Tibial artery (tissue), 4 donors: ENCODE measurements at regions not wholly inside any gene's neighbourhood (a gene's known extent, or its start where the extent isn't known, plus 50 kb on each side); places are given as distances from the start of the nearest gene placed in this dataset.
"Not testable (repeated sequence)": the region's sequence is repeated elsewhere in the genome, so short reads cannot be mapped to it uniquely, and the experiment has no call there.

Experiments used
- DNase-seq, 2 donors: peaks; one replicate each; pipeline ENCODE4 v3.0.0-alpha.2; 2019
- H3K27ac ChIP-seq, 2 donors: fragments of 200-600 bp; sonication (generic) in 1 of 2; 1 replicate in 1 of 2; 2 replicates in 1 of 2; pipeline ENCODE4 v1.5.1; 2018 to 2019; ENCODE audit warnings: mild to moderate bottlenecking in 1 of 2
- H3K27me3 ChIP-seq, 2 donors: fragments of 200-600 bp; sonication (generic) in 1 of 2; one replicate each; pipeline versions ENCODE4 v1.5.1 to v1.6.0; 2016 to 2019
- H3K36me3 ChIP-seq, 3 donors: fragments of 200-600 bp; sonication (generic) in 2 of 3; one replicate each; pipeline ENCODE4 v1.5.1; 2016 to 2019; ENCODE audit warnings: mild to moderate bottlenecking in 2 of 3
- H3K4me1 ChIP-seq, 4 donors: fragments of 200-600 bp; sonication (generic) in 2 of 4; 1 replicate in 3 of 4; 2 replicates in 1 of 4; pipeline ENCODE4 v1.5.1; 2016 to 2019
- H3K4me3 ChIP-seq, 2 donors: fragments of 200-600 bp; sonication (generic) in 1 of 2; 1 replicate in 1 of 2; 2 replicates in 1 of 2; pipeline ENCODE4 v1.5.1; 2018 to 2019; ENCODE audit warnings: mild to moderate bottlenecking in 2 of 2
- H3K9me3 ChIP-seq, 3 donors: fragments of 200-600 bp; sonication (generic) in 1 of 3; one replicate each; pipeline ENCODE4 v1.5.1; 2016 to 2019
- intact Hi-C: fragments of 100-400 bp; cut with DNase I; formaldehyde crosslinking; loops from one replicate; pipeline ENCODE4 v1.15.0; 2023; ENCODE audit warnings: low total_unique reads
- TF ChIP-seq, protein P1 (sequence below), 2 experiments: fragments of 200-600 bp in 1 of 2; fragments of 450-650 bp in 1 of 2; IDR thresholded peaks; one replicate each; pipeline ENCODE4 v1.5.1; 2017 to 2019; ENCODE audit warnings: antibody characterized with exemption in 2 of 2, mild to moderate bottlenecking in 1 of 2, moderate library complexity in 1 of 2

DNA sequence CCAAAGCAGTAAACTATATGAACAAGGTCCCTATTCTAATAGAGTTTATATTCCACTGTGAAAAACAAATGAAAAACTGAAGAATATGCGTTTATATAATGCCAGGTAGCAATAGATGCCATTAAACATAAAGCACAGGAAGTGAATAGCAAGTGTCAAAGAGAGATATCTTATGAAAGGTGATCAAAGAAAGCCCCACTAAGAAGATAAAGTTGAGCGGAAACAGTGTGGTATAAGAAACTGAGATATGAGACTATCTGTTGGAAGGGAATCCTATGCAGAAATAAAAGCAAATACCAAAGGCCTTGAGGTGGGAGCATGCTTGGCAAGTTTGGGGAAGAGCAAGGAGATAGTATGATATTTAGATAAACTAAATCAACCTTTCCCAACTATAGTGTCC lies 123.1 kb upstream of the FAR2 start:
- Histone ChIP-seq H3K27me3 (no peaks in the 10 kb centered on the region), H3K27ac (no peak overlapping the region), H3K9me3 (no peaks in the 10 kb centered on the region), H3K4me1 (no peaks in the 10 kb centered on the region), H3K36me3 (no peaks in the 10 kb centered on the region), H3K4me3 (no peak overlapping the region)
- intact Hi-C loops = no loop called here
- DNase-seq = no peak
- TF ChIP-seq, protein P1, sequence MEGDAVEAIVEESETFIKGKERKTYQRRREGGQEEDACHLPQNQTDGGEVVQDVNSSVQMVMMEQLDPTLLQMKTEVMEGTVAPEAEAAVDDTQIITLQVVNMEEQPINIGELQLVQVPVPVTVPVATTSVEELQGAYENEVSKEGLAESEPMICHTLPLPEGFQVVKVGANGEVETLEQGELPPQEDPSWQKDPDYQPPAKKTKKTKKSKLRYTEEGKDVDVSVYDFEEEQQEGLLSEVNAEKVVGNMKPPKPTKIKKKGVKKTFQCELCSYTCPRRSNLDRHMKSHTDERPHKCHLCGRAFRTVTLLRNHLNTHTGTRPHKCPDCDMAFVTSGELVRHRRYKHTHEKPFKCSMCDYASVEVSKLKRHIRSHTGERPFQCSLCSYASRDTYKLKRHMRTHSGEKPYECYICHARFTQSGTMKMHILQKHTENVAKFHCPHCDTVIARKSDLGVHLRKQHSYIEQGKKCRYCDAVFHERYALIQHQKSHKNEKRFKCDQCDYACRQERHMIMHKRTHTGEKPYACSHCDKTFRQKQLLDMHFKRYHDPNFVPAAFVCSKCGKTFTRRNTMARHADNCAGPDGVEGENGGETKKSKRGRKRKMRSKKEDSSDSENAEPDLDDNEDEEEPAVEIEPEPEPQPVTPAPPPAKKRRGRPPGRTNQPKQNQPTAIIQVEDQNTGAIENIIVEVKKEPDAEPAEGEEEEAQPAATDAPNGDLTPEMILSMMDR (IDR thresholded peaks at IDR 0.05) = no peak

DNA sequence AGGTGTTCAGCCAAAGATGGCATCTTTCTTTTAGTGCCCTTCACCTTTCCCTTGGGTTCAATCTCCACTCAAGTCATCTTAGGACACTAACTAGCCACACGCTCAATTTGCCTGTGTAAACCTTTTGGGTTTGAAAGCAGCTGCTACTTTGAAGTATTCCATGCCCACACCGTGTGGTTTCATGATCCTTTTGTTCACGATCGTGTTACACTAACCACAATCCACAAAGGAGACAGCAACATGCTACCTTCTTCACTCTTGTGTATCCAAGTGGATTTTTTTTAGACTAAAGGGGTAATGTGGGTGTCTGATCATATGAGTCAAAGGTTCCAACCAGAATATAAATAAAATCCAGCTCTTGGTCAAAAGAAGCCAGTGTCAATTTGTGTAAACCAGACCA lies 122.7 kb upstream of the FAR2 start:
- TF ChIP-seq, protein P1 (IDR thresholded peaks at IDR 0.05) = no peak
- intact Hi-C loops = no loop called here
- H3K27me3 ChIP-seq = no peaks in the 10 kb centered on the region
- H3K27ac ChIP-seq = no peak overlapping the region
- no peak overlapping the region for H3K4me3 ChIP-seq
- H3K36me3 ChIP-seq = no peaks in the 10 kb centered on the region
- no peak for DNase-seq
- no peaks in the 10 kb centered on the region for H3K9me3 ChIP-seq
- H3K4me1 ChIP-seq = no peaks in the 10 kb centered on the region

DNA sequence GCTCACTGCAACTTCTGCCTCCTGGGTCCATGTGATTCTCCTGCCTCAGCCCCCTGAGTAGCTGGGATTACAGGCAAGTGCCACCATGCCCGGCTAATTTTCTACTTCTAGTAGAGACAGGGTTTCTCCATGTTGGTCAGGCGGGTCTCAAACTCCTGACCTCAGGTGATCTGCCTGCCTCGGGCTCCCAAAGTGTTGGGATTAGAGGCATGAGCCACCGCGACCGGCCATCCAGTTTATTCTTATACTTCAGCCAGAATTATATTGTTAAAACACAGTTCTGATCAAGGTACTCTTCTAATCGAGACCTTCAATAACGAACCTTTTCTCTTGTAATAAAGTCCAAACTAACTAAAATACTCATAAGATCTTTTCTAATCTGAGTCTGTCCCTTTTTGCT lies 119.6 kb upstream of the FAR2 start:
- H3K27me3 ChIP-seq, intact Hi-C loops, H3K4me3 ChIP-seq, H3K36me3 ChIP-seq, DNase-seq, H3K9me3 ChIP-seq, H3K27ac ChIP-seq, H3K4me1 ChIP-seq: not testable (repeated sequence)

DNA sequence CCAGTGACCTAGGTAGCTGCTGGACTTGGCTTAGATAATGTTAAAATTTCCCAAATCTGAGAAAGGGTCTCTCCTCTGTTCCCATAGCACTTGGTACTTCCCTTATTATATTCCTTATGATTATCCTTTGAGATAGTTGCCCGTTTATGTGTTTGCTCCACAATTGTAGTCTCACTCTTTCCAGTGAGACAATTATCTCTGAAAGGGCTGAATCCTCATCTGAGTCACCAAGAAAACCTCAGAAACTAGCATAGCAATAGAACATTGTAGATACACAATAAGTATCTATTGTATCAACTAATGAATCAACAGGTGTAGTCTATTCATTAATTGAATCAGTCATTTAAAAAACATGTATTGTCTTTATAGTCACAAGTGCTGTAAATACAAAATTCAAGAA lies 119.1 kb upstream of the FAR2 start:
- Histone ChIP-seq H3K36me3 (no peaks in the 10 kb centered on the region), H3K4me1 (no peaks in the 10 kb centered on the region), H3K4me3 (no peak overlapping the region), H3K27ac (no peak overlapping the region), H3K27me3 (no peaks in the 10 kb centered on the region), H3K9me3 (no peaks in the 10 kb centered on the region)
- DNase-seq = no peak
- TF ChIP-seq, protein P1 (IDR thresholded peaks at IDR 0.05) = no peak
- intact Hi-C loops = no loop called here

DNA sequence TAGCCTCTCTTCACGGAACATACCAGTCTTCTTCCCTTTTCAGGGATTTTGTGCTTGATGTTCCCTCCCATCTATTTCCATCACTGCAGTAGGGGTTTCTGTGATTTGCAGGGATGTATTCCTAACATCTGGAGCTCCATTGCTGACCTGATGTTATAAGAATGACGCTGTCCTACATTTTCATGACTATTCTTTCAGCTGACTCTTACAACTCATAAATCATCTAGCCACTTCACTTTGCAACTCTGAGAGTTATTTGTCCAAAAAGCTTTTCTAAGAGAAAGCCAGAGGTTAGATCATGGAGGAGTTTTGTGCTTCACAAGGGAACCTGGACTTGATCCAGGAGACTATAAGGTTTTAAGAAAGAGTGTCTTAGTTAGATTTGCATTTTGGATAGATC lies 116.6 kb upstream of the FAR2 start:
- no peaks in the 10 kb centered on the region for H3K27me3 ChIP-seq
- no peak for DNase-seq
- H3K36me3 ChIP-seq = no peaks in the 10 kb centered on the region
- no peaks in the 10 kb centered on the region for H3K4me1 ChIP-seq
- no peak overlapping the region for H3K27ac ChIP-seq
- intact Hi-C loops = no loop called here
- no peak overlapping the region for H3K4me3 ChIP-seq
- TF ChIP-seq, protein P1 (IDR thresholded peaks at IDR 0.05) = no peak
- no peaks in the 10 kb centered on the region for H3K9me3 ChIP-seq

DNA sequence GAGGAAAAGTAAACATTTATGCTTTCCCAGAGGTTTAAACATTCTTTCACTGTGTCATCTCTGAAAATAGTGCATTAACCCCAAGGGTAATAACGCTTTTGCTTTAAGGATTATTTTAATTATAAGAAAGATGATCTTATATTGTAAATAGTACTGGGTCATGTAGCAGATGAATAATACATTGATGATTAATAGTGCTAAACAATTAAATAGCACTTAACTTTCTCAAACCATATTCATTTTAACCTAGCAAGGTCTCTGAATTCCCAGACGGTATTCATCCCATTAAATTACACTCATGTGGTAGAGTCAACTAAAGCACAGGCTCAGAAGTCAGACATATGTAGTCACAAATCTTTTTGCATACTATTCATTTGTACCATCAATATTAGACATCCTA lies 115.6 kb upstream of the FAR2 start:
- TF ChIP-seq, protein P1 (IDR thresholded peaks at IDR 0.05) = no peak
- intact Hi-C loops = no loop called here
- no peaks in the 10 kb centered on the region for H3K36me3 ChIP-seq

More for the DNA sequence above, 115.6 kb upstream of the FAR2 start:
- H3K27ac ChIP-seq = no peak overlapping the region
- no peaks in the 10 kb centered on the region for H3K27me3 ChIP-seq
- H3K4me3 ChIP-seq = no peak overlapping the region
- no peaks in the 10 kb centered on the region for H3K9me3 ChIP-seq
- H3K4me1 ChIP-seq = no peaks in the 10 kb centered on the region
- no peak for DNase-seq
